SK-N-SH treated with all-trans-retinoic acid at 6 μM for 48 hours (cell line): ENCODE measurements at regions not wholly inside any gene's neighbourhood (a gene's known extent, or its start where the extent isn't known, plus 50 kb on each side); places are given as distances from the start of the nearest gene placed in this dataset.

ENCODE experiments used
- ATAC-seq: fragments of 200-7000 bp; cut with Tn5 transposase; 3 replicates; pipeline ENCODE4 v1.9.1; 2020; ENCODE audit warnings: mild to moderate bottlenecking, moderate library complexity
- BACH2 ChIP-seq: fragments of 250-450 bp; sonication (Bioruptor Pico); IDR thresholded peaks from 2 replicates; pipeline ENCODE4 v1.9.0; 2021; ENCODE audit warnings: mild to moderate bottlenecking, borderline replicate concordance
- CREB5 ChIP-seq: fragments of 250-450 bp; sonication (Bioruptor Pico); IDR thresholded peaks from 2 replicates; pipeline ENCODE4 v1.5.1; 2020; ENCODE audit warnings: low read depth, mild to moderate bottlenecking, moderate library complexity
- ESRRG ChIP-seq: fragments of 250-450 bp; sonication (Bioruptor Pico); IDR thresholded peaks from 2 replicates; pipeline ENCODE4 v1.6.1; 2021; ENCODE audit warnings: mild to moderate bottlenecking
- GLIS3 ChIP-seq: fragments of 250-450 bp; sonication (Bioruptor Pico); IDR thresholded peaks from 2 replicates; pipeline ENCODE4 v1.5.0; 2020; ENCODE audit warnings: mild to moderate bottlenecking, moderate library complexity
- ISL1 ChIP-seq: fragments of 250-450 bp; sonication (Bioruptor Pico); IDR thresholded peaks from 2 replicates; pipeline ENCODE4 v2.1.2; 2022; ENCODE audit warnings: mild to moderate bottlenecking, moderate library complexity
- OSR1 ChIP-seq: fragments of 250-450 bp; sonication (Bioruptor Pico); IDR thresholded peaks from 2 replicates; pipeline ENCODE4 v1.8.0; 2022; ENCODE audit warnings: moderate library complexity, mild to moderate bottlenecking, inconsistent platforms
- PPARA ChIP-seq: fragments of 250-450 bp; sonication (Bioruptor Pico); IDR thresholded peaks from 2 replicates; pipeline ENCODE4 v1.5.0; 2020; ENCODE audit warnings: mild to moderate bottlenecking, borderline replicate concordance
- RARB ChIP-seq: fragments of 250-450 bp; sonication (Bioruptor Pico); IDR thresholded peaks from 2 replicates; pipeline ENCODE4 v1.8.0; 2021; ENCODE audit warnings: mild to moderate bottlenecking, moderate library complexity
- TCF4 ChIP-seq: fragments of 250-450 bp; sonication (Bioruptor Pico); IDR thresholded peaks from 2 replicates; pipeline ENCODE4 v1.8.0; 2021; ENCODE audit warnings: mild to moderate bottlenecking, moderate library complexity, borderline replicate concordance
- TSHZ2 ChIP-seq: fragments of 250-450 bp; sonication (Bioruptor Pico); IDR thresholded peaks from 2 replicates; pipeline ENCODE4 v1.5.0; 2020; ENCODE audit warnings: mild to moderate bottlenecking, moderate library complexity
- ZC3H10 ChIP-seq: fragments of 250-450 bp; sonication (Bioruptor Pico); IDR thresholded peaks from 2 replicates; pipeline ENCODE4 v1.5.1; 2021; ENCODE audit warnings: mild to moderate bottlenecking, moderate library complexity
- ZFP3 ChIP-seq: fragments of 250-450 bp; sonication (Bioruptor Pico); IDR thresholded peaks from 2 replicates; pipeline ENCODE4 v1.5.0; 2020; ENCODE audit warnings: mild to moderate bottlenecking, moderate library complexity
- ZNF565 ChIP-seq: fragments of 450-650 bp; formaldehyde crosslinking; conservative IDR thresholded peaks from 2 replicates; pipeline ENCODE4 v1.5.0; 2020; ENCODE audit warnings: low read depth, mild to moderate bottlenecking, moderate library complexity
- ZNF70 ChIP-seq: fragments of 450-650 bp; formaldehyde crosslinking; IDR thresholded peaks from 2 replicates; pipeline ENCODE4 v1.5.0; 2020; ENCODE audit warnings: mild to moderate bottlenecking, moderate library complexity
- ZNF8 ChIP-seq: fragments of 450-650 bp; formaldehyde crosslinking; IDR thresholded peaks from 2 replicates; pipeline ENCODE4 v1.5.0; 2020; ENCODE audit warnings: mild to moderate bottlenecking, moderate library complexity

DNA sequence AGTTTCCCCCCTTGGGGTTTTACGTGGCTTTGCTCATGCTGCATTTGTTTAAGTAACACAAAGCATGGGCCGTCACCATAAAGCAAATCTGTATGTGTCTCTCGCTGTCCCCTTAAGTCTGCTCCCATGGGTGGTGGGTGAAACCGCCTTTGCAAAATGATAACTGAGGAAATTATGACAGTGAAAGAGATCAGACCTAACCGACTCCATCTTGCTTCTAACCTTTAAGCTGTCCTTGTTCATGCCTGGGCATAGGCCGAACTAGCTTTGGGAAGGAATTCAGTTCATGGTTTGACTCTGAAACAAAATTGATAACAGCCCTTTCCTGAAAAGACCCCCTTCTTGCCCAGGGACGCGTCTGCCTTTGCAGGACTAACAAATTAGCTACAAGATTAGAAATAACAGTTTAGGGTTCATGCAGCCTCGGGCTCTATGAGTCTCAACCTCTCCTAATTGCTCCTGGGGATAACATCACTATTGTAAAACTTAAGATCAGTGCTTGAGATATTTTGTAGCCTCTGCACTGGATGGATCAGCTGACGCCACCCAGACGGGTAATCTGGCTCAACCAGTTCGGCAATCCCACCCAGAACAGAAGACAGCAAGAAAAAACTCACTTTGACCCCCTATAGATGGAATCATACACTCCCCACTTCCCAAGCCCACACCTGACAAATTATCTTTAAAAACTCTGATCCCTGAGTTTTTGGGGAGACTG is 623.7 kb downstream of the TYW1 start:
- no peak for ATAC-seq

DNA sequence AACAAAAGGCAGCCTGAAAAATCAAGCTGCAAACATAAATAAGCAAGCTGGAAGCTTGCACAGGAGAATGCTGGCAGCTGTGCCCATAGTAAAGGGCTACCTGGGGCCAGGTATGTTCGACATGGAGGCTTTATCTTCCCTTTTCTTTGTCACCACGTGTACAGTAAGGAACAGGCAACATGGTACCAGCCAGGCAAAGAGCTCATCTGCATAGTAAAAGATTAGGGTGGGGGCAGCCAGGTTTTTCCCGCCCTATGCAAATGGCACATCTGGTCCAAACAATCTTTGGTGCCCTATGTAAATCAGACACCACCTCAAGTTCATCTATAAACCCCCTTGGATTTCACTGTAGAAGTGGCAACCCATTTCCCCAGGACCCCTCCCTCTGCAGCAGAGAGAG is 625.1 kb downstream of the TYW1 start:
- no peak for TF ChIP-seq ZNF70
- TF ChIP-seq ZNF565 (CRISPR knock-in tag) = no peak
- TF ChIP-seq ZFP3 (CRISPR knock-in tag) = no peak
- no peak for TF ChIP-seq CREB5

More for the DNA sequence above, 623.7 kb downstream of the TYW1 start:
- peak; percentile 7; the same call in 1 of the 2 replicates for TF ChIP-seq PPARA (CRISPR knock-in tag)
- peak; percentile 83 for TF ChIP-seq BACH2 (CRISPR knock-in tag)
- no peak for TF ChIP-seq ZC3H10 (CRISPR knock-in tag)
- no peak for TF ChIP-seq CREB5
- TF ChIP-seq ZNF8 (CRISPR knock-in tag) = no peak
- TF ChIP-seq TSHZ2 (CRISPR knock-in tag) = peak; percentile 92

GRCh38 chr7:67625257-67625737 is 628.7 kb downstream of the TYW1 start:
- TF ChIP-seq CREB5 (no peak), TSHZ2 (CRISPR knock-in tag) (0 out of 2 replicates have a peak, but pooled peaks have one; percentile 32), ISL1 (CRISPR knock-in tag) (no peak), TCF4 (CRISPR knock-in tag) (peak; percentile 26; the same call in 1 of the 2 replicates)
- ATAC-seq = peak; percentile 74

More for the DNA sequence above, 625.1 kb downstream of the TYW1 start:
- no peak for ATAC-seq

DNA sequence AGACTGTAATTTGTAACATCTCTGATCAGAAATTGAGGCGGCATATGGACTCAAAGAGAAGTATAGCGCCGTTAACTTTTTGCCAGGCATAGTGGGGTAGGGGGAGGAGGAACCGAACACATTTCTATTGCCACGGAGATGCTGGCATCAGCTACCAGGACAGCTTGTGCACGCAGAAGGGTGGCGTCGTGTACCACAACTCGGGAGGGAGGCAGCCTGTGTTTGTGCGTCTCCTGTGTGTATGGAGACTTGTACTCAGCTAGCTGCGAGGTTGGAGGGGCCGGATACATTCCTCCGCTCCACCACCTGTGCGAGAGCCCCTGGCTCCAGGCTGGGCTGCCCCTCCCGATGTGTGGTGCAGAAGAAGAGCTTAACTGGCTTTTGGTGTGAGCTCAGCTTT is 634.8 kb downstream of the TYW1 start:
- TF ChIP-seq ZNF70 (no peak), OSR1 (CRISPR knock-in tag) (no peak), PPARA (CRISPR knock-in tag) (no peak), ISL1 (CRISPR knock-in tag) (no peak), TCF4 (CRISPR knock-in tag) (no peak)
- ATAC-seq = no peak

DNA sequence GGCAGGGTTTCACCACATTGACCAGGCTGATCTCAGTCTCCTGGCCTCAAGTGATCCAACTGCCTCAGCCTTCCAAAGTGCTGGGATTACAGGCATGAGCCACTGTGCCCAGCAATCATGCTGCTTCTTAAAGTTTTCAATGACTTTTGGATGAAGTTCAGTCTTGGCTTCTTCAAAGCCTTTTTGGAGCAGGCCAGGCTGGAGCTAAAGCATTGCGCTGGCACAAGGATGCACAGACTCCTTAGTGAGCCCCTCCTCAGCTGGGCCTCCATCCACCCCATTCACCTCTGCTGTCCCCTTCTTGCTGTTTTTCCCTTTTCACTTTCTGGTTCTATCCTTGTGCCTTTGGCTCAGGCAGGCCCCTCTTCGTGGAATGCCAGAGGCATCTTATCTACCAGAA is 638.6 kb downstream of the TYW1 start:
- ATAC-seq = no peak
- TF ChIP-seq ZC3H10 (CRISPR knock-in tag) (no peak), ZNF565 (CRISPR knock-in tag) (no peak), RARB (CRISPR knock-in tag) (no peak), GLIS3 (CRISPR knock-in tag) (no peak), CREB5 (no peak), ZNF70 (no peak), ESRRG (no peak)
